GM18867 (cell line): ENCODE measurements at regions not wholly inside any gene's neighbourhood (a gene's known extent, or its start where the extent isn't known, plus 50 kb on each side); places are given as distances from the start of the nearest gene placed in this dataset.
"Not testable (repeated sequence)": the region's sequence is repeated elsewhere in the genome, so short reads cannot be mapped to it uniquely, and the experiment has no call there.

ENCODE experiments used
- ATAC-seq: cut with Tn5 transposase; IDR thresholded peaks from one replicate; pipeline ENCODE4 v1.9.1; 2021; ENCODE audit warnings: mild to moderate bottlenecking, moderate library complexity; ENCODE audit not compliant: unreplicated experiment

DNA sequence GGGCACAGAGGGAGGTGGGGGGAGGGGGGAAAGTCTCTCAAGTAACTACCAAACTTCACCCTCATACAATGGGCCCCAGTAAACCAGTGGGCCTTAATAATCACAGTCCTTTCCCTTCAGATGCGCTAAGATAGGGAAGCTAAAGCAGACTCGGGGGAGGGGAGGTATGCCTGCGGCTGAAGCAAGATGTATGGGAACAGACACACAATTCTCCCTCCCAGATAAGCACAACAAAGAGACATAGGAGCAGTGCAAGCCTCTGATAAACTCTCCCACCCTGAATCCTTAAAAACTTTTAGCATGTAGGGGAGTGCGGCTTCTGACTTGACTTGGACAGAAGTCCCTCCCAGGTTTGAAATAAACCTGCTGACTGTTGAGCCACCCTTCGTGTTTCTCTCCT lies 54.7 kb downstream of the PROP1 start:
- ATAC-seq: not testable (repeated sequence)

GRCh38 chr5:177939246-177940171 lies 56.5 kb downstream of the PROP1 start:
- not testable (repeated sequence) for ATAC-seq

DNA sequence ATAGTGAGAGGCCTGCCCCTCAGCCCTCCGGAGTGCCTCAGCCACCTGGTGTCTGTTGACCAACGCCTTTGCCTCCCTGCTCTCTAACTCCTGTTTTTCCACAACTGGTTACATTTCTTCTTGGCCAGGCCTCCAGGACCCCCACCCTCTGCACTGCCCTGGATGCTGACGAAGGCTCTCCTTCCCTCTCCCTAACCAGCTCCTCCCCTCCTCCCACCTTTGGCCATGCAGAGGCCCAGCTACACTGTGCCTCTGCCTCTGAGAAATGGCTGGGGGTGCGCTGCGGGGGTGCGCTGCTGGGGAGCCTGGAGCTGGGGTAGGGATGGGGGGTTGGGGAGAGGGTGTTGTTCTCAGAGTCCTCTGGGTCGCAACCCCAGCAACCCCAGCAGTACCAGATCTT lies 57.3 kb downstream of the PROP1 start:
- ATAC-seq: not testable (repeated sequence)

GRCh38 chr5:177934233-177934632 lies 61.8 kb downstream of the PROP1 start:
- ATAC-seq: not testable (repeated sequence)

DNA sequence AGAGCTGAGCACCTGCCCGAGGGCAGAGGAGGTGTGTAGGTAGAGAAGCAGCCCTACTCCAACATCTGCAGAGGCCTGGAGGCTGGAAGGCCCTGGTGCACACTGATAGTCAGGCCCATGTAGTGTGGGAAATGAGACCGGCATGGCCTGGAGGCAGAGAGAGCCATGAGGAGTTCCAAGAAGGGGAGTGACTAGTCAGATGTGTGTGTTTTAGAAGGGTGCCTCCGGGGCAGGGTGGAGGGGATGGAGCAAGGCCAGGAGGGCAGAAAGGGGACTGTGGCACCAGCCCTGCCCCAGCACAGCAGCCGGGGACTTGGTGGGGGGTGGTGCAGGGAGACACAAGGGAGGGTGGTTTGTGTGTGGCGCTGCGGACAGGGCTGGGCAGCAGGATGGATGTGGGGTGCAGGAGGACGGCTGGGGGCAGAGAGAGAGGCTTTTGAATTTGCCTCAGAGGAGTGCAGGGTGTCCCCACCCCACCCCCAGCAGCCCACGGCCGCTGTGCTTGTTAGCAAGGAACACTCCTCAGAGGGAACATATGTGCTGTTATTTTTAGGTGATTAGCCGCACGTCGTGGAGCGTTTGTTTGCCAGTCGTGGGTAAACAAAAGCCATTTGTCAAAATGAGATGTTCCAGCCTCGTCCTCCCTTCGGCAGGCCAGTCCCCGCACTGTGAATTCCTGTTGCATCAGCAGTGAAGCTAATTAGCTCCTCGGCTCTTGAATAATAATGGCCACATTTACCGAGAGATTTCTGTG lies 65.6 kb downstream of the PROP1 start:
- not testable (repeated sequence) for ATAC-seq

- ATAC-seq: not testable (repeated sequence)
Measured at GRCh38 chr5:177929618-177930017, 66.4 kb downstream of the PROP1 start.

DNA sequence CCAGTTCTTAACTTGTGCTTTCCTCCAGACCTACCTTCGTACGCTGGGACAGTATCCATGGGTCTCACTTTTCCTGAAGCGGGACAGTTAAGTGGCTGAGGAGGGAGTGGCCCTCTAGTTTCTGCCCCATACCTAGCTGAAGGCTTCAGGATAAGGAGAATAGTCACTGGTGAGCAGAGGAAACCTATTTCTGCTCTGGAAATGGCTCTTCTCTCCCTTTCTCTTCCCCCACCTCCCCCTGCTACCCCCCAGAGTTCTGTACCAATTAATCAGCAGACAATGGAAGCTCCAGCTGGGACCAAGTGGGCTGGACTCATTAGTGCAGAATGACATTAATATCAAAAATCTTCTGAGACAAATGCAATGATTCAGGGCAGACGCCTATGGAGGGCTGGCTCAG lies 68.5 kb downstream of the PROP1 start:
- ATAC-seq: not testable (repeated sequence)

GRCh38 chr5:177924577-177924976 lies 71.5 kb downstream of the PROP1 start:
- not testable (repeated sequence) for ATAC-seq

GRCh38 chr5:177923837-177924236 lies 72.2 kb downstream of the PROP1 start:
- ATAC-seq: not testable (repeated sequence)

DNA sequence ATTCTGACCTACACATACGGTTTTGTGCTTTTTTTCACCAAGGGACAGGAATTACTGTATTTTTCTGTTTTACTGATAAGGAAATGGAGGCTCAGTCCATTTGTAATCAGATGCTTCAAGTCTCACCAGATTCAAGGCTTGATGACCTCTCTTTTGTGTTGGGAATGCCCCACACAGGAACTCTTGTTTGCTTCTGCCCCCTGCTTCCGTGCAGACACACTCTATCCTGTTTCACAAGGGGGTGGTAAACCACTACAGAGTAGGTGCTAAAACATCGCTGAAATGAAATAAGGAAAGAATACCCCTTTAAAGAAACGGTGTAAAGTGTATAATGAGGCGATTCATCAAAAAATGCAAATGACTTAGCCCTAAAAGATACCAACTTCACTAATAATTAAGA lies 72.9 kb downstream of the PROP1 start:
- not testable (repeated sequence) for ATAC-seq

- not testable (repeated sequence) for ATAC-seq
Measured at GRCh38 chr5:177909261-177909660, 86.8 kb downstream of the PROP1 start.

GRCh38 chr5:177902806-177903205 lies 93.2 kb downstream of the PROP1 start:
- ATAC-seq: not testable (repeated sequence)

DNA sequence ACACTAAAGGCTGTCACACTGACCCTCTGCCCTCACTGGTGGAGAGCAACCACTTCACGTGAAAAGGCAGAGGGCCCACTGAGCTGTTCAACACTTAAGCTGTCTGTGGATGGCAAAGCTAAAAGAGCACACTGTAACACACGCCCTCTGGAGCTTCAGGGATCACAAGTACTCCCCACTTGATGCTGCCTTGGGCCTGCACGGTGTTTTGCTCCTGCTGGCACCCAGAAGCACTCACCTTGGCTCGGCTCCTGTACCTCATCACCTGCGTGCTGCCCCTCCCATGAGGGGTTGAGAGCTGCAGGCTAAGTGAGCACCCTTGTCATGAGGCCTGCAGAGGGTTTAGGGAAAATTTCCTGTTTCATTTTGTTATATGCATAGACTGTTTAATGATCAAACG lies 96.0 kb downstream of the PROP1 start:
- not testable (repeated sequence) for ATAC-seq

- ATAC-seq: not testable (repeated sequence)
Measured at GRCh38 chr5:177894681-177895453, 101.2 kb downstream of the PROP1 start.

DNA sequence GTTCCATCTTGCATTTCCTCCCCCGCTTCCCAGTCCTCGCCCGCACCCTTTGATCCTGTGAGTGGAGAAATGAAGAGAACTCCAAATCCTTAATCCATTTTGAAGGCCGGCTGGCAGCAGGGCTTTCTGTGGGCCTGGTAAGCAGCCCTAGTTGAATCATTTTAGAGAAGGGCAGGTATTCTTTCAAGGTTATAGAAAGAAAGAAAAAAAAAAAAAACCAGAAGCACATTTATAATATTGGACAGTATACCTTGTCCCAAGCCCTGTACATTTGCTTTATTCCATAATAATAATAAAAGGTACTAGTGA lies 103.7 kb downstream of the PROP1 start:
- ATAC-seq: not testable (repeated sequence)

- peak; percentile 84 for ATAC-seq
Measured at GRCh38 chr5:177891547-177892356, 104.3 kb downstream of the PROP1 start.

- ATAC-seq: not testable (repeated sequence)
Measured at GRCh38 chr5:177883295-177883694, 100.6 kb upstream of the FAM153A start.

DNA sequence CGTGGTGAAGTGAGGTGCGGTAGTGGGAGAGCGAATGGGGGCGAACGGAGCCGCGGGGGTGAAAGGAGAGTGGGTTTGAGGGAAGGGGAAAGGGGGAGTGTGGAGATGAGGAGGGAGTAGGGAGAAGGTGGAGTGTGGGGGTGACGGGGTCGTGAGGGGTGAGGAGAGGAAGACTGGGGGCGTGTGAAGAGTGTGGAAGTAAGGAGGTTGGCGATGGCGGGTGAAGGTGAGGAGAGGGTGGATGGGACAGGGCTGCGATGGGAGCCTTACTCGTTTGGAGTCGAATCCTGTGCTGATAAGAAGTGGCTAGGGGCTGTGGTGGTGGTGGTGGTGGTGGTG lies 93.2 kb upstream of the FAM153A start:
- peak; percentile 5 for ATAC-seq

DNA sequence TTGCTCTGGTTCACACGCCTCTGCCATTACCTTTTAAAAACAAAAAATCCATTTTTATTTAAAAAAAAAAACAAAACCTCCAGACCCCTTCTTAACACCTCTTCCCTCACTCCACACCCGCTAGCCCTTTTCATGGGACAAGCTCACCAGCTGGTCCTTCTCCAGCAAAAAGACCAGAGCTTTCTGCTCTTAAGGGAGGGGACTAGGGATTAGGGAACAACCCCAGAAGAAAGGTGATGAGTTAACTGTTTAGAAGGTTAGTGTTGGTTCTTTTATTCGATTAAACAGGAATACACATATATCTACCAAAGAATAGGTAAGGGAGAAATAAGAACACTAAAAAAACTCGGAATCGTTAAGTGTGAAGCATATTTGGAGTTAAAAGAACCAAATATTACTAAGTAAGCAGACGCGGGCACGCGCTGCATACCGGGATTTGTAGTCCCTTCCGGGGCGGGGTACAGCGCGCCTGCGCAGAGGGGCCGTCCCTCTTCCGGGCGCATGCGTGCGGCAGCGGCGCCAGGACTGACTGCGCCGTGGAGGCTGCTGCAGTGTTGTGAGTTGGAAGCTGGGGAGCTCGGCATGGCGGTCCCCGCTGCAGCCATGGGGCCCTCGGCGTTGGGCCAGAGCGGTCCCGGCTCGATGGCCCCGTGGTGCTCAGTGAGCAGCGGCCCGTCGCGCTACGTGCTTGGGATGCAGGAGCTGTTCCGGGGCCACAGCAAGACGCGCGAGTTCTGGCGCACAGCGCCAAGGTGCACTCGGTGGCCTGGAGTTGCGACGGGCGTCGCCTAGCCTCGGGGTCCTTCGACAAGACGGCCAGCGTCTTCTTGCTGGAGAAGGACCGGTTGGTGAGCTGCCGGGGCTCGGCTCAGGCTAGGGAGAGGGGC lies 92.6 kb upstream of the FAM153A start:
- ATAC-seq: peak; percentile 78
